SK-N-MC (cell line): ENCODE measurements at regions not wholly inside any gene's neighbourhood (a gene's known extent, or its start where the extent isn't known, plus 50 kb on each side); places are given as distances from the start of the nearest gene placed in this dataset.

ENCODE experiments used
- EZH2 ChIP-seq: fragments of 200-600 bp; sonication (generic); IDR thresholded peaks from one replicate; pipeline ENCODE4 v1.6.1; 2017; ENCODE audit warnings: antibody characterized with exemption
- POLR2AphosphoS5 ChIP-seq: IDR thresholded peaks from 2 replicates; pipeline ENCODE4 v1.6.1; 2012; ENCODE audit warnings: mild to moderate bottlenecking, low read depth, low read length, borderline replicate concordance

GRCh38 chr7:33776788-33777187 is 128.6 kb upstream of the BMPER start:
- TF ChIP-seq EZH2 (no peak), POLR2AphosphoS5 (no peak)
